ENCODE measurements at regions not wholly inside any gene's neighbourhood (a gene's known extent, or its start where the extent isn't known, plus 50 kb on each side); places are given as distances from the start of the nearest gene placed in this dataset.

- in situ Hi-C loops (cut with HindIII; ENCODE audit: extremely low pct_ligation_motif_present, low pct_unique_long_range_greater_than_20kb) = no loop called here
- 29% methylated on average over 1 of the region's 1 CpG for WGBS (ENCODE audit: low lambda C conversion rate)
- no peak for FAIRE-seq
Measured at GRCh38 chr7:124379296-124379695, 346.4 kb upstream of the TMEM229A start.

More at GRCh38 chr7:124379296-124379695, 346.4 kb upstream of the TMEM229A start:
- Histone ChIP-seq H3K9me3 (ENCODE audit: low read length) (no peaks in the 10 kb centered on the region), H2AFZ (ENCODE audit: low read length) (no peak overlapping the region), H3K79me2 (ENCODE audit: insufficient read depth, low read length) (no peaks in the 10 kb centered on the region), H3K36me3 (replicated peaks in 1 of 2; ENCODE audit: control insufficient read depth in 1 of 2, insufficient read depth in 2 of 2, low read length in 2 of 2) (no peaks in the 10 kb centered on the region), H3K27ac (ENCODE audit: extremely low read length, insufficient read depth, low read length) (no peak overlapping the region), H3K4me2 (ENCODE audit: low read depth, low read length) (no peak overlapping the region), H3K4me1 (ENCODE audit: insufficient read depth, low read length) (no peaks in the 10 kb centered on the region), H4K20me1 (ENCODE audit: insufficient read depth, low read length) (no peaks in the 10 kb centered on the region), H3K27me3 (ENCODE audit: control insufficient read depth in 1 of 2, insufficient read depth in 2 of 2, low read length in 2 of 2) (no peaks in the 10 kb centered on the region), H3K9ac (ENCODE audit: insufficient read depth, low read depth, low read length) (no peak overlapping the region), H3K4me3 (replicated peaks in 1 of 3; ENCODE audit: insufficient read depth in 1 of 3, low read depth in 2 of 3, low read length in 3 of 3) (no peak overlapping the region)
- BruUV-seq (replicated peaks) = no TSS peak
- no peak for ATAC-seq
- POLR2A ChIA-PET = no interaction called here
- DNase-seq (ENCODE audit: low spot score) = no peak
- TF ChIP-seq ZNF317 (CRISPR knock-in tag; IDR thresholded peaks at IDR 0.05) = no peak
- no peak for TF ChIP-seq SOX5 (CRISPR knock-in tag; IDR thresholded peaks at IDR 0.05; ENCODE audit: borderline replicate concordance)
- TF ChIP-seq ZFP36L1 (CRISPR knock-in tag; IDR thresholded peaks at IDR 0.05) = no peak
- TF ChIP-seq, protein P1, sequence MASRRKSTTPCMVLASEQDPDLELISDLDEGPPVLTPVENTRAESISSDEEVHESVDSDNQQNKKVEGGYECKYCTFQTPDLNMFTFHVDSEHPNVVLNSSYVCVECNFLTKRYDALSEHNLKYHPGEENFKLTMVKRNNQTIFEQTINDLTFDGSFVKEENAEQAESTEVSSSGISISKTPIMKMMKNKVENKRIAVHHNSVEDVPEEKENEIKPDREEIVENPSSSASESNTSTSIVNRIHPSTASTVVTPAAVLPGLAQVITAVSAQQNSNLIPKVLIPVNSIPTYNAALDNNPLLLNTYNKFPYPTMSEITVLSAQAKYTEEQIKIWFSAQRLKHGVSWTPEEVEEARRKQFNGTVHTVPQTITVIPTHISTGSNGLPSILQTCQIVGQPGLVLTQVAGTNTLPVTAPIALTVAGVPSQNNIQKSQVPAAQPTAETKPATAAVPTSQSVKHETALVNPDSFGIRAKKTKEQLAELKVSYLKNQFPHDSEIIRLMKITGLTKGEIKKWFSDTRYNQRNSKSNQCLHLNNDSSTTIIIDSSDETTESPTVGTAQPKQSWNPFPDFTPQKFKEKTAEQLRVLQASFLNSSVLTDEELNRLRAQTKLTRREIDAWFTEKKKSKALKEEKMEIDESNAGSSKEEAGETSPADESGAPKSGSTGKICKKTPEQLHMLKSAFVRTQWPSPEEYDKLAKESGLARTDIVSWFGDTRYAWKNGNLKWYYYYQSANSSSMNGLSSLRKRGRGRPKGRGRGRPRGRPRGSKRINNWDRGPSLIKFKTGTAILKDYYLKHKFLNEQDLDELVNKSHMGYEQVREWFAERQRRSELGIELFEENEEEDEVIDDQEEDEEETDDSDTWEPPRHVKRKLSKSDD (CRISPR knock-in tag; IDR thresholded peaks at IDR 0.05; ENCODE audit: low read depth) = no peak
- TF ChIP-seq ZFP36 (IDR thresholded peaks at IDR 0.05; ENCODE audit: borderline replicate concordance, low read depth, low read length, partially characterized antibody) = no peak
- TF ChIP-seq ZNF30 (CRISPR knock-in tag; IDR thresholded peaks at IDR 0.05) = no peak
- no peak for TF ChIP-seq AGO1 (IDR thresholded peaks at IDR 0.05; ENCODE audit: low read depth, low read length, poor library complexity, severe bottlenecking)
- no peak for TF ChIP-seq MAF1 (CRISPR knock-in tag; IDR thresholded peaks at IDR 0.05; ENCODE audit: borderline replicate concordance)
- no peak for TF ChIP-seq KLF12 (CRISPR knock-in tag; IDR thresholded peaks at IDR 0.05; ENCODE audit: borderline replicate concordance)
- TF ChIP-seq ZNF333 (CRISPR knock-in tag; IDR thresholded peaks at IDR 0.05; ENCODE audit: borderline replicate concordance) = no peak
- TF ChIP-seq HMGXB3 (CRISPR knock-in tag; IDR thresholded peaks at IDR 0.05; ENCODE audit: borderline replicate concordance) = no peak
- no peak for TF ChIP-seq DR1 (CRISPR knock-in tag; IDR thresholded peaks at IDR 0.05)
- no peak for TF ChIP-seq REPIN1 (CRISPR knock-in tag; IDR thresholded peaks at IDR 0.05; ENCODE audit: borderline replicate concordance, low read depth)
- TF ChIP-seq ZNF883 (CRISPR knock-in tag; IDR thresholded peaks at IDR 0.05; ENCODE audit: not compliant biosample characterization) = no peak
- no peak for TF ChIP-seq ZNF839 (CRISPR knock-in tag; IDR thresholded peaks at IDR 0.05; ENCODE audit: borderline replicate concordance)
- intact Hi-C loops (cut with micrococcal nuclease; ENCODE audit: unreplicated experiment) = no loop called here
- CTCF ChIA-PET (ENCODE audit: low intra/inter-chr PET ratio, low total read pairs) = no interaction called here
